Heart left ventricle (tissue), 16 donors: ENCODE measurements at regions not wholly inside any gene's neighbourhood (a gene's known extent, or its start where the extent isn't known, plus 50 kb on each side); places are given as distances from the start of the nearest gene placed in this dataset.

Source experiments
- ATAC-seq, 4 donors: fragments of 200-7000 bp; cut with Tn5 transposase; one replicate each; pipeline ENCODE4 v1.9.1; 2020 to 2022; ENCODE audit warnings: moderate library complexity in 4 of 4, mild to moderate bottlenecking in 3 of 4, moderate number of reproducible peaks in 1 of 4
- DNase-seq, 5 donors: peaks; one replicate each; pipeline ENCODE4 v3.0.0-alpha.2; 2020
- H3K27ac ChIP-seq, 12 donors: fragments of 200-600 bp; sonication (generic) in 4 of 12; one replicate each; pipeline versions ENCODE4 v1.5.0 to v1.8.0; 2016 to 2022; ENCODE audit warnings: mild to moderate bottlenecking in 2 of 12
- H3K27me3 ChIP-seq, 9 donors: fragments of 200-600 bp; sonication (generic) in 2 of 9; one replicate each; pipeline versions ENCODE4 v1.5.1 to v1.8.0; 2016 to 2022; ENCODE audit warnings: mild to moderate bottlenecking in 3 of 9
- H3K36me3 ChIP-seq, 9 donors: fragments of 200-600 bp; sonication (generic) in 2 of 9; one replicate each; pipeline versions ENCODE4 v1.5.0 to v1.8.0; 2018 to 2022; ENCODE audit warnings: mild to moderate bottlenecking in 2 of 9
- H3K4me1 ChIP-seq, 12 donors: fragments of 200-600 bp; sonication (generic) in 4 of 12; one replicate each; pipeline versions ENCODE4 v1.5.0 to v1.8.0; 2016 to 2022; ENCODE audit warnings: mild to moderate bottlenecking in 3 of 12
- H3K4me3 ChIP-seq, 12 donors: fragments of 200-600 bp; sonication (generic) in 4 of 12; one replicate each; pipeline versions ENCODE4 v1.5.0 to v1.8.0; 2017 to 2022; ENCODE audit warnings: mild to moderate bottlenecking in 9 of 12, moderate library complexity in 4 of 12
- H3K9me3 ChIP-seq, 12 donors: fragments of 200-600 bp; sonication (generic) in 4 of 12; one replicate each; pipeline versions ENCODE4 v1.5.0 to v1.8.0; 2016 to 2022; ENCODE audit warnings: mild to moderate bottlenecking in 1 of 12
- CTCF ChIP-seq, 12 donors: fragments of 200-600 bp; sonication (generic) in 4 of 12; IDR thresholded peaks; one replicate each; pipeline versions ENCODE4 v1.5.0 to v1.8.0; 2018 to 2022; ENCODE audit warnings: antibody characterized with exemption in 12 of 12, mild to moderate bottlenecking in 5 of 12
- POLR2A ChIP-seq, 2 donors: fragments of 450-650 bp; IDR thresholded peaks; one replicate each; pipeline ENCODE4 v1.6.1; 2017; ENCODE audit warnings: antibody characterized with exemption in 2 of 2, mild to moderate bottlenecking in 2 of 2, moderate library complexity in 2 of 2
- WGBS, 4 donors: extraction: QIAGEN DNeasy Blood & Tissue Kit in 2 of 4; methylation state at CpG; one replicate each; pipeline versions ENCODE4 v1.1.5 to v1.1.7; 2013 to 2018; 5-methylcytosine and 5-hydroxymethylcytosine counted together
- intact Hi-C, 10 donors: fragments of 100-400 bp; cut with DNase I; formaldehyde crosslinking; loops; one replicate each; pipeline versions ENCODE4 v1.11.1 to v1.14.2; 2022
- donor health status: ischemic (EF 13 %, LVEDD 7.1; RV severe dilation, severe dysfunction).
- donor health status: healthy with polysubstance abuse.
- donor health status: DM: no; HTN: yes; CAD: no.
- donor health status: DM: no; HTN: no; CAD: no.
- donor health status: ischemic (EF 25% LVEDD 6.9; RV normal size, moderate dysfunction).
- donor health status: ischemic (EF 25% LVEDD 5.7; RV mildly dilated, moderate dysfunction).
- donor health status: healthy.
- donor health status: DM: yes; HTN: yes; CAD: no.
- donor health status: ischemic (EF 35%, LVEDD 5.7; RV mildly dilated, moderate dysfunction).
- donor health status: nonischemic (EF 11% LVEDD 7.7; RV severe dilation, severe dysfunction).
- donor health status: DM: yes; HTN: yes; CAD: no.
- donor health status: PGD.
- donor health status: ischemic (EF 29% LVEDD 5.4; RV normal size, mild dysfunction).
- donor health status: nonischemic (EF 23%, LVEDD 6.1; RV moderate dilation, normal function).

- ATAC-seq (peak in 1 of 4 donors; percentile 8), DNase-seq (no peak)
- intact Hi-C loops = no loop called here
- Histone ChIP-seq H3K36me3 (no peaks in the 10 kb centered on the region), H3K9me3 (no peaks in the 10 kb centered on the region), H3K4me1 (no peaks in the 10 kb centered on the region), H3K27ac (no peak overlapping the region), H3K4me3 (no peak overlapping the region), H3K27me3 (no peaks in the 10 kb centered on the region)
- TF ChIP-seq CTCF (IDR thresholded peaks at IDR 0.05) (no peak), POLR2A (IDR thresholded peaks at IDR 0.05) (no peak)
- 93 to 97% (median 95%) methylated on average over 8 of the region's 8 CpGs for WGBS, 4 donors
Observed at GRCh38 chr5:1960595-1961303, 78.0 kb upstream of the IRX4 start.

GRCh38 chr5:1959725-1960581, 77.2 kb upstream of the IRX4 start:
- H3K27ac ChIP-seq = no peak overlapping the region
- TF ChIP-seq CTCF (IDR thresholded peaks at IDR 0.05) (no peak), POLR2A (IDR thresholded peaks at IDR 0.05) (no peak)
- intact Hi-C loops = no loop called here
- ATAC-seq = peak in 1 of 4 donors; percentile 30
- WGBS, 4 donors = 84 to 88% (median 86%) methylated on average over 26 to 27 of the region's 27 CpGs
- no peaks in the 10 kb centered on the region for H3K36me3 ChIP-seq
- no peak for DNase-seq
- H3K9me3 ChIP-seq = no peaks in the 10 kb centered on the region
- no peak overlapping the region for H3K4me3 ChIP-seq
- H3K4me1 ChIP-seq = no peaks in the 10 kb centered on the region
- no peaks in the 10 kb centered on the region for H3K27me3 ChIP-seq

GRCh38 chr5:1959231-1959630, 76.5 kb upstream of the IRX4 start:
- TF ChIP-seq POLR2A (IDR thresholded peaks at IDR 0.05) (no peak), CTCF (IDR thresholded peaks at IDR 0.05) (no peak)
- Histone ChIP-seq H3K4me3 (no peak overlapping the region), H3K27ac (no peak overlapping the region), H3K27me3 (no peaks in the 10 kb centered on the region), H3K4me1 (no peaks in the 10 kb centered on the region), H3K9me3 (no peaks in the 10 kb centered on the region), H3K36me3 (no peaks in the 10 kb centered on the region)
- intact Hi-C loops = no loop called here
- 72 to 88% (median 79%) methylated on average over 7 of the region's 7 CpGs for WGBS, 4 donors
- DNase-seq = no peak
- ATAC-seq = no peak

GRCh38 chr5:1958211-1959010, 75.7 kb upstream of the IRX4 start:
- Histone ChIP-seq H3K27me3 (no peaks in the 10 kb centered on the region), H3K27ac (no peak overlapping the region), H3K36me3 (no peaks in the 10 kb centered on the region), H3K9me3 (no peaks in the 10 kb centered on the region), H3K4me3 (no peak overlapping the region), H3K4me1 (no peaks in the 10 kb centered on the region)
- TF ChIP-seq CTCF (IDR thresholded peaks at IDR 0.05) = no peak
- TF ChIP-seq POLR2A (IDR thresholded peaks at IDR 0.05) = no peak
- ATAC-seq (no peak), DNase-seq (no peak)
- intact Hi-C loops = no loop called here
- 86 to 94% (median 90%) methylated on average over 16 to 17 of the region's 17 CpGs for WGBS, 4 donors
